AG04449 (cell line): ENCODE measurements at regions not wholly inside any gene's neighbourhood (a gene's known extent, or its start where the extent isn't known, plus 50 kb on each side); places are given as distances from the start of the nearest gene placed in this dataset.
"Not testable (repeated sequence)": the region's sequence is repeated elsewhere in the genome, so short reads cannot be mapped to it uniquely, and the experiment has no call there.

Experiments used
- CTCF ChIA-PET: fragments of 350-600 bp; formaldehyde crosslinking; extraction: SDS; loops from one replicate; lab custom pipeline; 2021; ENCODE audit warnings: antibody characterized with exemption; lab: Yijun Ruan, JAX
- POLR2A ChIA-PET: fragments of 400-600, 350-600 bp; formaldehyde crosslinking; extraction: SDS; loops from one replicate; lab custom pipeline; 2020; ENCODE audit warnings: antibody characterized with exemption, inconsistent platforms; lab: Yijun Ruan, JAX
- DNase-seq: peaks from one replicate; pipeline ENCODE4 v3.0.0-alpha.2; 2010; ENCODE audit warnings: low read depth, low spot score
- H3K4me3 ChIP-seq: 2 replicates; pipeline ENCODE4 v1.5.1; 2011; ENCODE audit warnings: low read depth, mild to moderate bottlenecking, control low read depth, low read length
- TF ChIP-seq, protein P1 (sequence below): IDR thresholded peaks from one replicate; pipeline ENCODE4 v1.5.1; 2011; ENCODE audit warnings: mild to moderate bottlenecking, moderate library complexity, low read length, control low read depth, inconsistent platforms; ENCODE audit not compliant: insufficient read depth; ENCODE audit errors: missing control alignments

DNA sequence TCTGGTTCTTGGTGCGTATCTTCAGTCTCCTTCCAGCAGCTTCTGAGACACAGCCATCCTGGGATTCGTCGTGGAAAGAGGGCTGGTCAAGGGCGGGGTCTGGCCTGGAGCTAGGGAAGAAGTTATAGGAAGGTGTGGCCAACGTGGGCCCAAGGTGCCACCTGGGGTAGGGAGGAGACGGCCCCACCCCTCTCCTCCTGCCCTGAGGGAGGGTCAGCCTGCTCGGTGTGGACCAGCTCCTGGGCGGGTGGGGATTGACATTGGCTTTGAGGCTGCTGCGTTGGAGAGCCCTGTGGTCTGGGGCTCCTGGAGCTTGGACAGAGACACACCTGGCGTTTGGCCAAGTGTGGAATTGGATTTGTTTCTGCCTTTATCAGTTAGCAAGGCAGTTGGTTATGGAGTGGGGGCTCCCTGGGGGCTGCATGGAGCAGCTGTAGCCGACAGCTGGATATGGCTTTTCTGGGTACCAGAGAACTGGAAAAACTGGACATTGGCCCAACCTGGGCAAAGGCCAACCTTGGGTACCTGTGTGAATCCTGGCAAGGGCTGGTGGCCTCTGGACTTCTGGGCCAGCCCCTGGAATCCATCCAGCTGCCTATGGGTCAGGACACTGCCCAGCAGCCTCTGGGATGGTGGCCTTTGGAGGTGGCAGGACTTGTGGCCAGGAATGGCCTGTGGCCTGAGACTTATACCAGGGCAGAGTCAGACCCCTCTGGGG, 75.7 kb upstream of the PPP1R26 start:
- POLR2A ChIA-PET, result no interaction called here

DNA sequence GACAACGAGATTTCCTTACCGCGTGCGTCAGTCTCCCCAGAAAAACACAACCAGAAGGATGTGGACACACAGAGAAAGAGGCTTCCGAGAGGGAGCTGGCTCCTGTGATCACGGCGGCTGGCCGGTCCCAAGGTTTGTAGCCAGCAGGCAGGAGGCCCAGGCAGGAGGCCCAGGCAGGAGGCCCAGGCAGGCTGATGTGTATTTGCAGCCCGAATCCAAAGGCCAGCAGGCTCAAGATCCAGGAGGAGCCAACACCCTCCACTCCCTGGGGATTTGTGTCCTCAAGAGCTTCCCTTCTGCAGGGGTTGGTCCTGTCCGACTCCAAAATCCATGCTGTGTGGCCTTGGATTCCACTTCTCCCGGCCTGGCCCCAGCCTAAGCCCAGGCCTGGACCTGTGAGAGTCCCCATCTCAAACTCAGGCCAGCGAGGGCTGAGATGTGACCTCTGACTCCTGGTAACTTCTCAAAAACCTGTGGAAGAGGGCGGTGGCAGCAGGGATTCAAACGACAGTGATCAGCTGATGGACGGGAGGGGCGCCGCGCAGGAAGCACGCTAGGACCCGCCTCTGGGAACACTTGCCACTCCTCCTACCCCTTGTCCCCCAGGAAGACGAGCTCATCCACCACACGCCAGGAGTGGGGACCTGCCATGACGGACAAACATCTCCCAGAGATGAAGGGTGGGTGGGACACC, 75.0 kb upstream of the PPP1R26 start:
- DNase-seq, result no peak
- TF ChIP-seq, protein P1, sequence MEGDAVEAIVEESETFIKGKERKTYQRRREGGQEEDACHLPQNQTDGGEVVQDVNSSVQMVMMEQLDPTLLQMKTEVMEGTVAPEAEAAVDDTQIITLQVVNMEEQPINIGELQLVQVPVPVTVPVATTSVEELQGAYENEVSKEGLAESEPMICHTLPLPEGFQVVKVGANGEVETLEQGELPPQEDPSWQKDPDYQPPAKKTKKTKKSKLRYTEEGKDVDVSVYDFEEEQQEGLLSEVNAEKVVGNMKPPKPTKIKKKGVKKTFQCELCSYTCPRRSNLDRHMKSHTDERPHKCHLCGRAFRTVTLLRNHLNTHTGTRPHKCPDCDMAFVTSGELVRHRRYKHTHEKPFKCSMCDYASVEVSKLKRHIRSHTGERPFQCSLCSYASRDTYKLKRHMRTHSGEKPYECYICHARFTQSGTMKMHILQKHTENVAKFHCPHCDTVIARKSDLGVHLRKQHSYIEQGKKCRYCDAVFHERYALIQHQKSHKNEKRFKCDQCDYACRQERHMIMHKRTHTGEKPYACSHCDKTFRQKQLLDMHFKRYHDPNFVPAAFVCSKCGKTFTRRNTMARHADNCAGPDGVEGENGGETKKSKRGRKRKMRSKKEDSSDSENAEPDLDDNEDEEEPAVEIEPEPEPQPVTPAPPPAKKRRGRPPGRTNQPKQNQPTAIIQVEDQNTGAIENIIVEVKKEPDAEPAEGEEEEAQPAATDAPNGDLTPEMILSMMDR, result no peak
- POLR2A ChIA-PET, result no interaction called here
- H3K4me3 ChIP-seq, result no peak overlapping the region
- CTCF ChIA-PET, result interaction anchor here (0.9 to 1.8 kb wide), 4 partner anchors 8 to 318 kb away, joined by 3 to 6 read pairs (median 3); no protein-coding TSS in a partner anchor

More for the DNA sequence above, 75.7 kb upstream of the PPP1R26 start:
- TF ChIP-seq, protein P1, result no peak
- H3K4me3 ChIP-seq, result no peak overlapping the region
- CTCF ChIA-PET, result interaction anchor here (0.9 to 1.8 kb wide), 3 partner anchors 8 to 317 kb away, joined by 3 to 6 read pairs (median 3); no protein-coding TSS in a partner anchor
- no peak for DNase-seq

DNA sequence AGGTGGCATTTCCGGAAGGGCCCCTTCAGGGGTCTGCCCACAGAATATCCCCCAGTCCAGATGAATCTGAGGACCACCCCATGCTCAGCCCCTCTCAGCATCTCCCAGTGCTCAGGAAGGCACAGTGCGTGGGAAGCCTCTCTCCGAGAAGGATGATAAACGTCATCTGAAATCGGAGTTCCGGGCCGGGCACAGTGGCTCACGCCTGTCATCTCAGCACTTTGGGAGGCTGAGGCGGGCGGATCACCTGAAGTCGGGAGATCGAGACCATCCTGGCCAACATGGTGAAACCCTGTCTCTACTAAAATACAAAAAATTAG, 74.5 kb upstream of the PPP1R26 start:
- DNase-seq, H3K4me3 ChIP-seq, POLR2A ChIA-PET: not testable (repeated sequence)
- CTCF ChIA-PET, result interaction anchor here (0.9 kb wide), 2 partner anchors 9 to 11 kb away, joined by 3 read pairs; no protein-coding TSS in a partner anchor

DNA sequence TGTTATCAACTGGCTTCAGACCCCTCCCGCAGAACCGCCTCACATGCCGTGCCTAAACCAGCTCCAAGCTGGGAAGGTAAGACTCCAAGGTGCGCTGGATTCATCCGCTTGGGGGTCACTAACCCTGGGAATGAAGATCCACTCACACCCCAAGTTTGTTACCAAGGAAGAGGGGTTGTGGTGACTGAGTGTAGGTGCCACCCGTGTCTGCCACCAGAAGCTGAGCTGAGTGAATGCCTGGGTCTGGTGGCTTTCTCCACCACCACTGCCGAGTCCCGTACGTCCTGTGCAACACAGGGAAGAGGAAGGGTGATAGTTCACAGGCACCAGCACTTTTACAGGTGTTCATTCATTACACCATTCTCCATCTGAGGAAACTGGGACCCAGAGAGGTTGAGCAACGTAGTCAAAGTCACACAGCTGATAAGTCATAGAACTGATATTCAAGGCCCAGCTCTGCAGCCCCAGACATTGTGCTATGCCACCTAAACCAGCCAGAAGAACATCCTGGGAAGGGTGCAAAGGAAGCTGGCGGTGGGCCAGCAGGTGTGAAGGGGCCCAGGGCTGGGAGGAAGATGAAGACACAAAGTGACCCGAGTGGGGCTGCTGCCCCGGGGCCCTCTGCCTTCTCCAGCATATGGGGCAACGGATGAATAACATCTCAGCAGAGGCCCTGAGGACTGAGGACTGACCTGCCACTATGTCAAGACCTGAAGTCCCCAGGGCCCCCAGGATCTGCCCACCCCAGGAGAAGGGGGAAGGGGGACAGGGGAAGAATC, 70.9 kb upstream of the PPP1R26 start:
- DNase-seq, result no peak
- POLR2A ChIA-PET, result no interaction called here
- TF ChIP-seq, protein P1, result no peak
- H3K4me3 ChIP-seq, result no peak overlapping the region
- CTCF ChIA-PET, result interaction anchor here (1.5 kb wide), 1 partner anchor 322 kb away, joined by 6 read pairs; no protein-coding TSS in a partner anchor

DNA sequence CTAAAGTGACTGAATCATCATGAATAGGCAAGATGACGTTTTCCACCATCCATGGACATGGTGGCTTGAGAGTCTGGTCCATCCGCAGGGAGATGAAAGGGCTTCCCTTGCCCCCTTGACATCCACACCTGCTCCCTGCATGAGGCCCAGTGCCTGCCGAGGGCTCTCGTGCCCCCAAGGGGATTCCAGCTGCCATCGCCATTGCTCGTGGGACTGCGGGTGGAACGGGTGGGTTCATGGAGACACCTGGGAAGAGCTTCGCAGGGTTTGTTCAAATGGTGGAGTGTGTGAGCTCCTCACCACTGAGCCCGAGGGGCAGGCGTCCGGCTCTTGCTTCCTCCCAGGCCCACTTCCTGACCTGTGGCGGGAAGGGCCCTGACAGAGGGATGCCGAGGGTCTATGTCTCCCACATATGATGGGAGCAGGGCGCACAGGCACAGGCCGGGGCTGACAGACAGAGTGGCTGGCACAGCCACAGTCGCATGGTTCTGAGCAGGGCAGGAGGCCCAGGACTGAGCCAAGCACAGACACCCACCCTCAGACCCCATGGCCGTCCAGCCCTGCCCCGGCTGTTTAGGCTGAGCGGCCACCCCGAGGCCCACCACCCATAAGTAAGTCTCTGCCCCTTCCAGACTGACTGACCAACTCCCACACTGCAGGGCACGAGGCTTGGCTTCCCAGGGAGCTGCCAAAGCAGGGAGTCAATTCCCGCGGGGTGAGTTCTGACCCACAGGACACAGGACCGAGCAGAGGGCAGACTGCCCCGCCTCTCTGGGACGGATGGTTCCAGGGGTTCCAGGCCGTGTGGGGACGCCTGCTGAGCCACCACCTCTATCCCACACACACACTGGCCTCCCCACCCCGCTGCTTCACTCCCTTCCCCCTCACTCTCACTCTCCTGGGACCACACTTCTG, 70.0 kb upstream of the PPP1R26 start:
- POLR2A ChIA-PET, result no interaction called here
- H3K4me3 ChIP-seq, result no peak overlapping the region
- TF ChIP-seq, protein P1, result no peak
- CTCF ChIA-PET, result interaction anchor here (1.1 to 9.6 kb wide), 3 partner anchors 323 to 961 kb away, joined by 3 to 112 read pairs (median 6); partner anchors contain the start of gene OLFM1
- DNase-seq, result no peak

DNA sequence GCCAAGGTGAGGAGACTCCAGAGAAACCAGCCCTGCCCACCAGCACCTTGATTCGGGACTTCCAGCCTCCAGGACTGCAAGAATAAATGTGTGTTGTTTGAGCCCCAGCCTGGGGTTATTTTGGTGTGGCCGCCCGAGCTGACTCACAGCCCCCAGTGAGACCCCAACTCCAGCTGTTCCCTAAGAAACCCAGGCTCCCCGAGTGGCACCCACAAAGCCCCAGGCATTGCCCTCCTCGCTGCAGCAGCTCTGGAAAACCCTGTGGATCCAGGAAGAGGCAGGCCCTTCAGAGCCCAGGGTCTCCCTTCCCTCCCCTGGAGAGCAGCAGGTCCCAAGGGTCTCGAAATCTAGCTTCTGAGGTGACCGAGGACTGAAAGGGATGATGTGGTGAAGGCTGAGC, 69.2 kb upstream of the PPP1R26 start:
- ChIA-PET POLR2A (interaction anchor here (0.6 kb wide), 1 partner anchor 299 kb away, joined by 4 read pairs; no protein-coding TSS in a partner anchor), CTCF (interaction anchor here (1.1 to 9.6 kb wide), 3 partner anchors 324 to 962 kb away, joined by 3 to 112 read pairs (median 3); partner anchors contain the start of gene OLFM1)
- TF ChIP-seq, protein P1, result no peak

More for the DNA sequence above, 69.2 kb upstream of the PPP1R26 start:
- DNase-seq, result no peak
- no peak overlapping the region for H3K4me3 ChIP-seq
